ENCODE measurements at regions not wholly inside any gene's neighbourhood (a gene's known extent, or its start where the extent isn't known, plus 50 kb on each side); places are given as distances from the start of the nearest gene placed in this dataset.

DNA sequence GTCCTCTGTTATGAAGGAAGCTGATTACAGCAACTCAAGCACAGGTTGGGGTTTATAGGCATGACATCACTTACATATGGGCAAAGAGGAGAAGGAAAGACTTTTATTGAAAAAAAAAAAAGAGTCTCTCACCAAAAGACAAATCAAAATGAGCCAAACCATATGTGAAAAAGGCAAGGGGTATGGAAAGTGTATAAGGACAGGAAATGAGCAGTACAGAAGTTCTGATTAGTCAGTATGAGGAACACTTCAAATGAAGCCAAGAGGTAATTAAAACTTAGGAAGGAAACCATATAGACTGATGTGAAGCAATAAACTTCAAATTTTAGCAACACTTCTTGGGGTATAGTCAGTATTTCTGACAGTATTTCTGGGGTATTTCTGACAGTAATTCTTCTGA, 1372.6 kb downstream of the CDH11 start:
- DNase-seq = no peak

DNA sequence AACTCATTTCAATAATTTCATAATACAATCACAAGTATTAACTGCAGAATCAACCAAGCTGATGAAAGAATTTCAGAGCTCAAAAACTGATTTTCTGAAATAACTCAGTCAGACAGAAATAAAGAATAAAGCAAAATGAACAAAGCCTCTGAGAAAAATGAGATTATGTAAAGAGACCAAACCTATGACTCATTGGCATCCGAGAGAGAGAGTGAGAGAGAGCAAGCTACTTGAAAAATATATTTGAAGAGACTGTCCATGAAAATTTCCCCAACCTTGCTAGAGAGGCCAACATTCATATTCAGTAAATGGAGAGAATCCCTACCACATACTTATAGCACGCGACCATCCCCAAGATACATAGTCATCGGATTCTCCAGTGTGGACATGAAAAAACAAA, 1376.4 kb downstream of the CDH11 start:
- no peak for DNase-seq

DNA sequence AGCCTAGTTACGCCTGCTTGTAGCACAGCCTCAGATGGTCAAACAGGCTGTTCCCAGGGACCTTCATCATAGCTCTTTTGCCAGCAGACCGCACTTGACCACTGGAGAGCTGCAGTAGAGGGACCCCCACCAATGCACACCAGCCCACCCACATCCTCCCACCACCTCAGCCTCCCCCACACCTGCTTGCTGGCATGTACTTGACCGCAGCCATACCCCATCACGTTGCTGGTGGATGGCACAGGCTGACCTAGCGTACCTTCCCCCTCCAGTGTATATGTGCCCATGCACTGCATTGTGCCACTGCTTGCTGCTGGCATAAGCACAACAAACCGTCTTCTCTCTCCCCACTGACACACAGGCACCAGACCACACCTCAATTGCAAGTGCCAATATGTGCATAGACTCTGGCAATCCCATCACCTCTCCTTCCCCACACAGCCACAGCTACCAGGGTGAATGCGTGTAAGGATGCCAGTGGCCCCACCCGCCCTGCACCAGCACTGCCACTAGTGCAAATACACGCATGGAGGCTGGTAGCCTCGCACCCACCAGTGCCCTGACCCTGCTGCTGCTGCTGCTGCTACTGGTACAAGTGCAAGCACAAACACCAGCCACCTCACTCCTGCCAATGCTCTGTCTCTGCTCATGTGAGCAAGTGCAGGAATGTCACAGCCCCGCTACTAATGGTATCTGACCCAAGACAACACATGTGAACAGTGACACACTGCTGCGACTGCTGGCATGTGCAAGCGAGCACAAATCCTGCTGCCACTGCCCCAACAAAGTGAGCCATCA, 1377.6 kb downstream of the CDH11 start:
- no peak for DNase-seq

DNA sequence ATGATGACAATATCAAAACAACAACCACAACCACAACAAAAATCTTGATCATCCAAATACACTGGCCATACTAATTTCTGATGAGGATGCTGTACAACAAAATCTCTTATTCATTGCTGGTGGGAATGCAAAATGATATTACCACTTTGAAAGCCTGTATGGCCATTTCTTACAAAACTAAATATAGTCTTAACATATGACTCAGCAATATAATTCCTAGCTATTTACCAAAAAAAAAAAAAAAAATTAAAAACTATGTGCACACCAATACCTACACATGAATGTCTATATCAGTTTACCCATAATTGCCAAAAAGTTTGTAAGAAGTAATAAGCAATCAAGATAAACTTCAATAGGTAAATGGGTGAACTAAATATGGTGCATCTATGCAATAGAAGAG, 1379.7 kb downstream of the CDH11 start:
- DNase-seq = no peak

DNA sequence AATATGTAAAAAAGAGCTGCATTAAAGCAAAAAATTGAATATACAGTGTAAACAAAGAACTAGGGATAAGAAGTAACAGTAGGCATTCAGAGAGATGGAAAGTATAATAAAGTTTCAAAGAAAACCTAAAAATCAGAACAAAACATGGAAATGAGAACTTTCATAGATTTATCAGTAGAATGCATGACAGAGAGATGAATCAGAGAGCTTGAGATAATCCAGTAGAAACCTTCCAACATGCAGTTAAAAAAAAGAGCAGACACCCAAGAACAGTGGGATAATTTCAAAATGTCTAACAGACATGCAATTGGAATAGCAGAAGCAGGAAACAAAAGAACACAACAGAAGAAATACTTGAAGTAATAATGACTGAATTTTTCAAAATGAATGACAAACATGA, 1384.2 kb downstream of the CDH11 start:
- DNase-seq = no peak

DNA sequence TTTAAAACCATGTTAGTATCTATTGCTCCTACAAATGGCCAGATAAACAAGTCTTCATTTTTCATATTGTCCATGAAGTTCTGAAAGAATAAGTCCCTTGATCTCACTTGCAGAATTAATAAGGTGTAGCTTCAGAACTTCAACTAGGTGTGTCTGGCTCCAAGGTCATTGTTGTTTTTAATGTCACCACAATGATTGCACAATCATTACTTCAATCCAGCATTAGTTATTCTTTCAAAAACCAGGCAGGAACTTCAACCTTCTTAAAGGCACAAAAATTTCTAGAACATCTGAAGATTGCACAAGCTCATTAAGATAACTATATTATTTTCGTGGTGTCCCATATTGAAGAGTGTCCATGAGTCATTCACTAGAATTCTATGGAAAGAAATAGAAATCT, 1386.4 kb downstream of the CDH11 start:
- no peak for DNase-seq

DNA sequence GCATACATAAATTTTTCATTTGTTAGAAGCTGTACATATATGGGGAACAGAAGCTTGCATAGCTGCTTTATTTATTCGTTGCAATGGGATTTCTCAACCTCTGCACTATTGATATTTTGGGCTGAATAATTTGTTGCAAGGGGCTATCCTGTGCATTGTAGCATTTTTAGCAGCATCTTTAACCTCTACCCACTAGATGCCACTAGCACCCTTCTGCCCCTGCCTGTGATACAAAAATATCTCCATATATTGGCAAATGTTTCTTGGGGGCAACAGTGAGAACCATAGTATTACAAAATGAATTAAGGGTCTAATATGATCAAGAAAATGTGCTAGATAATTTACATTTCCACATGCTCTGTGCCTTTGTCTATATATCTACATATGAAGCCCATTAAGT, 1401.0 kb downstream of the CDH11 start:
- no peak for DNase-seq

DNA sequence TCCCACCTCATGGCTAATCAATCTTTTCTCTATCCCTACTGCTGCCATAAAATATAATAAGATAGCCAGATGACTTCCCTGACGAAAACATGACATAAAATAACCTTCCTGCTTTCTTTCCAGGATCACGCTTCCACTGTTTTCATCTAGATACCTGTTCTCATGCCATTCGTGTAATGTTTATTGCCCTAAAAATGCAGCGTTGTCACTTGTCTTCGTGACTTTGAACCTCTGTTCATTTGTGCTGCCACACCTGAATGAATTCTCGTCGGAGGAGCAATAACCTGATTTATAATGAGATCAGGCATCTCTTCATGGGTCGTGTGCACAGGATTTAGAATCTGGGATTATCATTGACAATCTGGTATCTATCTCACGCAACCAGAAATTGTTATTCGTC, 1401.9 kb downstream of the CDH11 start:
- no peak for DNase-seq

DNA sequence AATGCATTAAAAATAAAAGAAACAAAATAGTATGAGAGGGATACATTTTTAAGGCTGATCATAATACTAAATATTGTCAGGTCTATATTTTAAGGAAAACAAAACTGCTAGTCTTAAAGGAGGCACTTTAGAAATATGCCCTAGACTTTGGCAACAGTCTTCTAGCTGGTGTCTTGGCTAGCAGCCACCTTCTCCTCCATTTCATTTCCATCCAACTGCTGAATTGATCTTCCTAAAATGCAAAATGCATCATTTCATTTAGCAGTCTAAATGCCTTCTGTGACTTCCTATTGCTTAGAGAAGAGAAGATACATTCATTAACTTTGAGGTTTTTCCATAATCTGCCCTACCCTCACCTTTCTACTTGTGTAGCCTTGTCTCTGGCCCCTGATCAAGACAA, 1404.1 kb downstream of the CDH11 start:
- no peak for DNase-seq

DNA sequence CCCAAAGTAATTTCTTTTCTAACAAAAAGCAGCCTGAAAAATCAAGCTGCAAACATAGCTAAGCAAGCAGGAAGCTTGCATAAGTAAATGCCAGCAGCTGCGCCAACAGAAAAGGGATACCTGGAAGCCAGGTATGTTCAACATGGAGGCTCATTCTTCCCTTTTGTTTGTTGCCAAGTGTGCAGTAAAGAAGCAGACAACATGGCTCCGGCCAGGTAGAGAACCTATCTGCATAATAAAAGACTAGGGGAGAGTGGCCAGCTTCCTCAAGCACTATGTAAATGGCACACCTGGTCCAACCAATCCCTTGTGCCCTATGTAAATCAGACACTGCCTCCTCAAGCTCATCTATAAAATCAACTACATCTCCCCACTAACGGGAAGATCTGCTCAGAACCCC, 1407.0 kb downstream of the CDH11 start:
- DNase-seq = no peak

DNA sequence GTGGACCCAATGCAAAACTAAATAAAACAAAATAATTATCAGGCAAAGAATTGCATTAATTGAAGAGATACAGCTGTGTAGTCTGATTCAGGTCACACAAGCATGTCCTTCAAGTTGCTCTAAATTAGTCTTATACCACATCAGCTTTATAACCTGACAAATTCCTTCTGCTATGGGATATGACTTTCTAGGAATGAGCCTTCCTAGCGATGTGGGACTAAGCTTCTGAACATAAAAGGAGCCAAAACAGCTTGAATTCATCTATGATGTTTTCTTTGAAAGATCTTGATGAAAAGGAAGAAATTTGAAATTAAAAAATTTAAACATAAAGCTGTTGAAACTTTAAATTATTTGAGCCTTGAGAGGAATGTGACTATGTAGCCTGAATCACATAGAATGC, 1409.1 kb downstream of the CDH11 start:
- DNase-seq = no peak

DNA sequence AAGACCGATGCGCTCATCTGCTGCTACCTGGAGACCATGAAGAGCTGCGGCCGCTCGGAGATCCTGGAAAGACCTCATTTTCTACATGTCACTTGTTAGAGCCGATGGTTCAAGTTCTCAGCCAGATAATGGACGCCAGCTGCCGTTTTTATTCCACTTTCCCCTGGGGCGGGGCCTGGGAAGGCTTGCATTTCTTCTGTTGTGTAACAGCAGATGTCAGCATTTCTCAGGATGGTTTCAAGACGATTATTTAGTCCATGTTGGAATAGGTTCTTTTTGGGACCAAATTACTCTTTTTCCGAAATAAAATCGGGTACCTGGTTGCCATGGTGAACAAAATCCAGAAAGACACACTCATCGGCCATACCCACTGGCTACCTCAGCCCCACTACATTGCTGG, 1418.3 kb downstream of the CDH11 start:
- no peak for DNase-seq

DNA sequence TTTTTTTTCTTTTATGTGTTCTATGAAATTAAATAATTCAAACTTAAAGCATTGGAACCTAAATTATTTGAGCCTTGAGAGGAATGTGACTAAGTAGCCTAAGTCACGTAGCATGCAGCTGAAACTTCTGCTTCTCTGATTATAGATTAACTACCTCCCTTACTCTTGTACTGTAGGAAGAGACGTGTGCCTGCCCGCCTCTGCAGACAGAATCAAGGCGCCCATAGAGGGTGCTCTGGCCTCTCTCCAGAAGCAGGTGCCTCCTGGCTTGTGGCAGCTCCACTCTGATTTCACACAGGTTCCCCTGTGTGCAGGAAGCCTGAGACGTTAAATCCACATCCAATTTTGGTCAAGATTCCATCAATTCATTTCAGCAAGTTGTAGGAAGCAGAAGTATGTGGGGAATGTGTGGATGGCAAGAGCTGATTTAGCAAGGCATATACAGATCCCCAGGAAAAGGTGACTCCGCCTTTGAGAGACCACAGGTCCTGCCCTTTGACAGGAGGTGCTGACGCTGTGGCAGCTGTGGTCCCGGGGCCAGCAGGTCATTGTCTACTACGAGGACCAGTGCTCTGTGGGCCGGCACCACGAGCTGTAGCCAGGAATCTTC, 1418.8 kb downstream of the CDH11 start:
- no peak for DNase-seq

DNA sequence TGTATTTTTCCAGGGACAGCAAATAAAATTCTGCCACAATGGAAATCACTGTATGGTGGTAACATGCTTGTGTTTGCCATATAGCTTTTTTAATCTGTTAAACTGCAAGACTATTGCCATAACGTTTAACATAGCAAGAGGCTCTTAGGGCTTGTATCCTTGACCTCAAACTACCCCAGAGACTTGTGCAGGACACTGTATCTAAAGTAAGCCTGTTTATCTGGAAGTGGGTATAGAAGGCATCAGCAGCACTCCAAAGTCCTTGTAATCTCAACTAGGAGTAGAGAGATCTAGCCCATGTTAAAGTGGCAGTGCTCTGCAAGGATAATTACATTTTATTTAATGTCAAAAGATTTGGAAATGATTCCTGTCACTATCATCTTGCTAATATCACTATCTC, 1424.1 kb downstream of the CDH11 start:
- no peak for DNase-seq

DNA sequence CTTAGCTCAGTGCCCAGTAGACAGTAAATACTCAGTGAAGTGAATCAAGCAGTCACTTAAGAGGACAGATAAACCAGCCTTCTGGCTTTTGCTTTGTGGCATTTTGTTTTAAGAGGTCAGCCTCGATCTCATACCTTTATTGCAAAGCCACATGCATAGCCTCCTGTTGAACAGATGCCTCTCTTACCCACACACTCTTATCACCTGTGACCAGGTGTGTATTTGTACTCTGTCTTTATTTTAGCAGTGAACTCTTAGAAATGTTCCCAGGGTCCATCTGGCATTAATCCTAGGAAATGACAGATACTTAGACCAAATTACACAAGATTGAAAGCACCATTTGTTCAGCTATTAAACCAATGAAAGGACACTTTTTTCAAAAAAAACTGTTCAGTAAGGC, 1426.5 kb downstream of the CDH11 start:
- DNase-seq = no peak

DNA sequence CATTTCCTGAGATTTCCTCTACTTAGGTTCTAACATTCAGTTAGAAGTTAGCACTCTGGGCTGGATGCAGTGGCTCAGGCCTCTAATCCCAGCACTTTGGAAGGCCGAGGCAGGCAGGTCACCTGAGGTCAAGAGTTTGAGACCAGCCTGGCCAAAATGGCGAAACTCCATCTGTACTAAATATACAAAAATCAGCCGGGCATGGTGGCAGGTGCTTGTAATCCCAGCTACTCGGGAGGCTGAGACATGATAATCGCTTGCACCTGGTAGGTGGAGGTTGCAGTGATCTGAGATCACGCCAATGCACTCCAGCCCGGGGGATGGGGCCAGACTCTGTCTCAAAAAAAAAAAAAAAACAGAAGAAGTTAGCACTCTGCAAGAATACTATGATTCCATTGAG, 1430.9 kb downstream of the CDH11 start:
- no peak for DNase-seq

DNA sequence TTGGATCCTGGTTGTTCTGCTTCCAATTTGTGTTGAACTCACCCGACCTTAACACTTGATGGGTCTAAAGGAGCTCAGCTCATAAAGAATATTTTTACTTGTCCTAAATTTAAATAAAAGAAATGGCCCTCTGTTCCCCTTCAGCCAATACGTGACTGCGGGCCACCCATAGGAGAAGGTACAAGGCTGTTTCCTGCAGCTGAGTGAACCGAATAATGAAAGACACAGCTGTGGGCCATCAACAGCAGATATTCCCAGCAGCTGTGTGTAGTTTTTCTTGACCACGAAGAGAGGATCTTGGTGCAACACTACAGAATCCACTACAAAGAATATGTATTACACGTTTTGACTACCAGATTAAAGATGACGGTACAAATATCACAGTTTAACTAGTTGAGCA, 1431.6 kb downstream of the CDH11 start:
- no peak for DNase-seq

DNA sequence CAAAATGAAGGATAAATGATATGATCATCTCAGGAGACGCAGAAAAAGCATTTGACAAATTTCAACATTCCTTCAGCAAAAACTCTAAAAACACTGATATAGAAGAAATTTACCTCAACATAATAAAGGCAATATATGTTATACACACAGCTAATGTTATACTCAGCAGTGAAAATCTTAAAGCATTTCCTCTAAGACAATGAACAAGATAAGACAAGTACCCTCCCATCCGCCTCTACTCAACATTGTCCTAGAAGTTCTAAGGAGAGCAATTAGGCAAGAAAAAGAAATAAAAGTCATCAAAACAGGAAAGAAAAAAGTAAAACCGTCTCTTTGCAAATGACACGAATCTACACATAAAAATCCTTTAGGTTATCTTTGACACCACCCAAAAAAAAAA, 1432.8 kb downstream of the CDH11 start:
- no peak for DNase-seq

DNA sequence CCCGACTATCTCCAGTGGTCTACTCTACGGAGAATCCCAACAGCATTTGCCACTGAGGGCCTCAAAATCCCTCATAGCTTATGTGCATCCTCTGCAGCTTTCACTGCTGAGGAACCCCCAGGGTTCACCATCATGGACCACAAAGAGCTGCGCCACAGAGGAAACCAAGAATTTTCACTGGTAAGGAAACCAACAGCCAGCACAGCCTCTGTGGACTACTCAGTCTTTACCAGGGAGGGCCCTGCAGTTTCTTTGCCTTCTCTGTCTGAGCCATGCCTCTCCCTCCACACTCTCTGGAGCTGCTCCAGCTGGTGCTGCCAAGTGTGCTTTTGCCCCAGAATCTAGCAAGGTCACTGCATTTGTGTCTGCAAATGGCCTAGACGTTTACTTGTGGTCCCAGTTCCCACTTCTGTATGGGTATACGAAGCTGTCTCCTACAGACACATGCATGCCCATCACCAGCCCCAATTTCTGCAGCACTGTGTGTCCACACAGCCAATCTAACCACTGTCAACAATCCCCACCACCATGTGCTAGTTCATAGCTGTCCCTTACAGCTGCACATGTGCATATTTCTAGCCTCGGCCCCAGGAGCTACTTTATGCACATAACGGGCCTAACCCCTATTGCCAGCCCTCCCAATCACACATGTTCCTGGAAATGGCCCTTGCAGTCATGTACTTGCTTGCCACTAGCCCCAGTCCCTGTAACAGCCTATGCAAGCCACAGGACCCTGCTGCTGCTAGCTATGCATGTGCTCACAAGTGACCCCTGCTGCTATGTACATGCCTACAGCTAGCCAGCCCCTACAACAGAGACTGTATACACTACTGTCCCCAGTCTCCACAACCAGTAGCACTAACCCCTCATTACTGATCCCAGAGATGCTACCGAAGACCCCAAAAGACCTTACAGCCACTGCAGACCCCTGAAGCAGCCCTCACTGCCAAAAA, 1437.4 kb downstream of the CDH11 start:
- DNase-seq = no peak

DNA sequence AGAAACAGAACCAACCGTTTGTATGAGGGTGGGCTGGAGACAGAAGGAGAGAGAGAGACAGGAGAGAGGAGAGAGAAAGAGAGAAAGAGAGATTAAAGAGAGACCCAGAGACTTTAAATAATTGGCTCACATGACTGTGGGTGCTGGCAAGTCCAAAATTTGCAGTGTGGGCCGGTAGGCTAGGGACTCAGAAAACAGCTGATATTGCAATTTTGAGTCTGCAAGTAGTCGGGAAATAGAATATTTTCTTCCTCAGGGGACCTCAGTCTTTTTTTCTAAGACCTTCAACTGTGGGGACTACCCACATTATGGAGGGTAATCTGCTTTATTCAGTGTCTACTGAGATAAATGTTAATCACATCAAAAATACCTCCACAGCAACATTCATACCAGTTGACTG, 1439.0 kb downstream of the CDH11 start:
- DNase-seq = no peak

DNA sequence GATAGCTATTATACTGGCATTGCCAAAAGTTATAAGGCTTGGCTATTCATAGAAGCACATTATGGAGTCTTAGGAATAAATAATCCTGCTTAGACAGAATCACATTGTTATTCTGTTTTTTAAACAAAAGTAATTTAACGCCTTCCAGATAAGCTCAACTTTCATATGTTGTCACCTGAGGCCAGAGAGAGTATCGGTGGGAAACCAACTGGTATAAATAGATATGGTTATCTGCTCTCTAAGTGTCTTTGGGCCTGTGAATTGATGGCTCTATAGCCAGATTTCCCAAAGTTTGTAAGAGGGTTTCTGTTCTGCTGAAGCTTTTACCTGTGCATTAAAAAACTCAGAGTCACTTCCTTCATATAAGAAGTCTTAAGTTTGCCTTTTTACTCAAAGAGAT, 1449.4 kb downstream of the CDH11 start:
- DNase-seq = no peak

DNA sequence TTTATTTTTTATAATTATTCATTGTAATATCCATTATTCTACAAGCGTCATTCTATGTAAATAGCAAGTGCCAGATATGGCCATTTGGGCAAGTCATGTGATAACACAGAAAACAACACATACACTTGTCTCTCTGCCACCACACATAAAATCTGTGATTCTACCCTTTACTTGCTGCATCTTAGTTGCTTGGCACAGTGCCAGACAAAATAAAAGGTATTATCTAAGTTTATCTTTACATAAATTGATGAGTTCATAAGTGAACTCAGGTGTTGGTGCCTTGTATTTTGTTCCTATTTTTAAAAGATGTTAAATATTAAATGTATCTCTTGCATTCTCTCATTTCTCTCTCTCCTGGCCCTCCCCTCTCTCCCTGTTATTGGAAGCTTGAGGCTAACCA, 1458.7 kb downstream of the CDH11 start:
- DNase-seq = no peak

DNA sequence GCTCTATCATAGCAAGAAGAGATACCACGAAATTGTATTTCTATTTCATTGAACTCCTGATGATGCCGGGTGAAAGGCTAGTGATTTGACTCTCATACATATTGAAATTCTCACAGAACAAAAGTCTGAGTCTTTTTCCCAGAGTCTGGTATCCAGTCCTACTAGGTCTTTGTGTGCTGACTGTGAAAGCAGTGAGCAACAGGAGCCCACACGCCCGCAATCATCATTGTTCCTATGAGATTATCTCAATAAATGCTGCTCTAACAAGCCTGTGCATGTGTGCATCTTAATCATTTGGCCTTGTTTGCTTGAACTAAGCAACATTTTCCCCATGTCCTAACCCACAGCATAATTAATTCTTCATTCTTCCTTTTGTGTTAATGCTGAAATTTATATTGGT, 1466.0 kb downstream of the CDH11 start:
- no peak for DNase-seq

Measured in activated CD4-positive, alpha-beta T cell treated with anti-CD3 and anti-CD28 coated beads, Interleukin-2, amount 50 U/mL, for 16 hours (primary cell).